Activated B cell treated with CpG ODN at 0.5 μM for 24 hours (primary cell): ENCODE measurements at regions not wholly inside any gene's neighbourhood (a gene's known extent, or its start where the extent isn't known, plus 50 kb on each side); places are given as distances from the start of the nearest gene placed in this dataset.

Experiments used
- ATAC-seq: fragments of 200-7000 bp; cut with Tn5 transposase; one replicate; pipeline ENCODE4 v1.10.0; 2021; ENCODE audit warnings: low read depth, mild to moderate bottlenecking, moderate library complexity
- CTCF ChIA-PET: fragments of 350-600 bp; sonication (Branson Sonifier 250); formaldehyde crosslinking; loops from one replicate; lab custom pipeline; 2021; ENCODE audit warnings: antibody characterized with exemption; lab: Charles Lee
- POLR2A ChIA-PET: fragments of 350-600 bp; sonication (Branson Sonifier 250); formaldehyde crosslinking; loops from one replicate; lab custom pipeline; 2021; ENCODE audit warnings: antibody characterized with exemption; lab: Charles Lee
- DNase-seq: peaks from one replicate; pipeline ENCODE4 v3.0.0; 2022
- H3K27ac Mint-ChIP-seq: one replicate; pipeline ENCODE4 v1.8.0; 2020; ENCODE audit warnings: mixed read lengths
- H3K27me3 Mint-ChIP-seq: one replicate; pipeline ENCODE4 v1.8.0; 2021; ENCODE audit warnings: mixed read lengths
- H3K36me3 Mint-ChIP-seq: one replicate; pipeline ENCODE4 v1.8.0; 2021; ENCODE audit warnings: low read depth, mixed read lengths
- H3K4me1 Mint-ChIP-seq: one replicate; pipeline ENCODE4 v1.8.0; 2021; ENCODE audit warnings: mixed read lengths
- H3K4me3 Mint-ChIP-seq: one replicate; pipeline ENCODE4 v1.8.0; 2020; ENCODE audit warnings: mild to moderate bottlenecking, mixed read lengths
- H3K9me3 Mint-ChIP-seq: one replicate; pipeline ENCODE4 v1.8.0; 2020; ENCODE audit warnings: mixed read lengths
- intact Hi-C: fragments of 100-400 bp; cut with micrococcal nuclease; formaldehyde crosslinking; loops from one replicate; pipeline ENCODE4 v1.15.1; 2024
- TF ChIP-seq, protein P1 (sequence below): fragments of 200-600 bp; IDR thresholded peaks from one replicate; pipeline ENCODE4 v1.8.0; 2022; ENCODE audit warnings: antibody characterized with exemption, mild to moderate bottlenecking

DNA sequence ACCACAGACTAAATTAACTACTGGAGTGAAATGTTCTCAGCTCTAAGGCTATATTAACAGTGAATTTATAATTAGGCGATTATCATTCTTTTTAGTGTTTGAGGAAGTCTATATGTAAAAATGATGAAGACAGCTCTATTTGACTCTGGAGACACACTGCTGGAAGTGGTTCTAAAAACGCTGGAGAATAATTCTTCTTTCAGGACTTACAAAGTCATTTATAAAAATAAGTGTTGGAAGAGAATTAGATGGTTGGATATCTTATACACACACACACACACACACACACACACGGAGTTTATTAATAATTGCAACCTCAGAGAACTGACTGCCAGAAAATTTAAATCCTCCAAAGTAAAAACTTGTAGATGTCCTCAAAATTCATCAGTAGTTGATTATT, 1171.3 kb downstream of the EFNB2 start:
- H3K4me3 Mint-ChIP-seq = no peak overlapping the region
- TF ChIP-seq, protein P1, sequence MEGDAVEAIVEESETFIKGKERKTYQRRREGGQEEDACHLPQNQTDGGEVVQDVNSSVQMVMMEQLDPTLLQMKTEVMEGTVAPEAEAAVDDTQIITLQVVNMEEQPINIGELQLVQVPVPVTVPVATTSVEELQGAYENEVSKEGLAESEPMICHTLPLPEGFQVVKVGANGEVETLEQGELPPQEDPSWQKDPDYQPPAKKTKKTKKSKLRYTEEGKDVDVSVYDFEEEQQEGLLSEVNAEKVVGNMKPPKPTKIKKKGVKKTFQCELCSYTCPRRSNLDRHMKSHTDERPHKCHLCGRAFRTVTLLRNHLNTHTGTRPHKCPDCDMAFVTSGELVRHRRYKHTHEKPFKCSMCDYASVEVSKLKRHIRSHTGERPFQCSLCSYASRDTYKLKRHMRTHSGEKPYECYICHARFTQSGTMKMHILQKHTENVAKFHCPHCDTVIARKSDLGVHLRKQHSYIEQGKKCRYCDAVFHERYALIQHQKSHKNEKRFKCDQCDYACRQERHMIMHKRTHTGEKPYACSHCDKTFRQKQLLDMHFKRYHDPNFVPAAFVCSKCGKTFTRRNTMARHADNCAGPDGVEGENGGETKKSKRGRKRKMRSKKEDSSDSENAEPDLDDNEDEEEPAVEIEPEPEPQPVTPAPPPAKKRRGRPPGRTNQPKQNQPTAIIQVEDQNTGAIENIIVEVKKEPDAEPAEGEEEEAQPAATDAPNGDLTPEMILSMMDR = no peak
- no peaks in the 10 kb centered on the region for H3K36me3 Mint-ChIP-seq
- DNase-seq = no peak
- peaks cover 2% of the 10 kb centered on the region for H3K9me3 Mint-ChIP-seq
- CTCF ChIA-PET = no interaction called here
- no peaks in the 10 kb centered on the region for H3K27me3 Mint-ChIP-seq
- H3K27ac Mint-ChIP-seq = no peak overlapping the region
- no peak for ATAC-seq
- POLR2A ChIA-PET = no interaction called here
- no peaks in the 10 kb centered on the region for H3K4me1 Mint-ChIP-seq
- intact Hi-C loops = no loop called here

DNA sequence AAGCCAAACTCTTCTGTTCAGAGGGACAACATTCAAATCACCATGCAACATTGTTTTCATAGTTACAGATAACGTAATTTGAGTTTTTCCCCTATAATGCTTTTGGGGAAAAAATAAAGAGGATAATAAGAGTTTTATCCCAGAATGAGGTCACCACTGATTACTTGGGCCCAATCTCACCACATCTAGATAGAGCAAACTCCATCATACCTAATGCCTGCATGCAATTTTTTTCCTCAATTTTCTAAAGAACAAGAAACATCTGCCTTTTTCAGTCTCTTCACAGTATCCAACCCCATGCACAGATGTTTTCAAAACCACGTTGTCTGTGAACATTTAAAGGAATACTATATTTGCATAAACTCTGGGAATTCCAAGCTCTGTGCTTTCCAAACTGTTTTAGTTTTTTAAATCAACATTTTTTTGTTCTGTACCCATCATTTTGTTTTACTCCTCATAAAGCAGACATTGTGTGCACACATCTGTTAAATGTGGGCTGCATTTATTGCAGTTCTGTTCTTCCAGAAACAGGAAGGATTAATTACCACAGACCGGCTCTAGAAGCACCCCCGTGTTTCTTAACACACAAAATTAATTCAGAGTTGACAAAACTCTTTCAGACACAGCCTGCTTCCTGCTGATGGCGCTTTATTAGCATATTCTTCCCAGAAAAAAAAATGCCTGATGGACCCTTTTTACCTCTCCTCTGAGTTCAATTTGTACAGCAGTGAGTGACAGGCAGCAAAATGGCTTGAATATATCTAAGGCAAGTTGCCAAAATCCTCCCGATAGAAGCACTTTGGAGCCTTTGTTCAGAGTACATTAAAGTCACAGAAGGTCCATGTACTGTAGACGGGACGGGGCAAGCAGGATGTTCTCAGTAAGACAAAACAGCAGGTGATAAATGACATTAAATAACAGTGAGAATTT, 1171.9 kb downstream of the EFNB2 start:
- no peaks in the 10 kb centered on the region for H3K4me1 Mint-ChIP-seq
- TF ChIP-seq, protein P1 = no peak
- intact Hi-C loops = no loop called here
- H3K36me3 Mint-ChIP-seq = no peaks in the 10 kb centered on the region
- POLR2A ChIA-PET = no interaction called here
- H3K4me3 Mint-ChIP-seq = no peak overlapping the region
- CTCF ChIA-PET = no interaction called here
- H3K27ac Mint-ChIP-seq = no peak overlapping the region
- ATAC-seq = no peak
- peaks cover 2% of the 10 kb centered on the region for H3K9me3 Mint-ChIP-seq
- no peaks in the 10 kb centered on the region for H3K27me3 Mint-ChIP-seq
- DNase-seq = no peak

DNA sequence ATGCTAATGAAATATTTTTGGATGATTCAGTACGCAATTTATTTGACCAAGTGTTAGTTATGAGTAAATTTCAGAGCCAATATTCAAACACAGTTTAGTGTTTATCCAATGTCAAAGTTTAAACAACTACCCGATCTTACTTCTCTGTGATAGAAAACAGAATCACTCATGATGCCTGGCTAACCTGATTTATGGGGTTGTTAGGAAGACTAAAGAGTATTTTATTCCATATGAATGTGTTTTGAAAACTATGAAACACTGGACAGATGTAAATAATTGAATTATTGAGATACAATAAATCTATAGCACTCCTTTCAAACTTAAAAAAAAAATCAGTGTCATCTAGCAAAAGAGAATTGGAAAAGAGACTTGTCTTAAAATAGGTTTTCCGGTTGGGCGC, 1181.8 kb downstream of the EFNB2 start:
- TF ChIP-seq, protein P1 = no peak
- no peaks in the 10 kb centered on the region for H3K27me3 Mint-ChIP-seq
- H3K27ac Mint-ChIP-seq = no peak overlapping the region
- ATAC-seq (no peak), DNase-seq (no peak)
- intact Hi-C loops = no loop called here
- ChIA-PET POLR2A (no interaction called here), CTCF (no interaction called here)
- no peaks in the 10 kb centered on the region for H3K36me3 Mint-ChIP-seq
- no peak overlapping the region for H3K4me3 Mint-ChIP-seq
- no peaks in the 10 kb centered on the region for H3K9me3 Mint-ChIP-seq
- no peaks in the 10 kb centered on the region for H3K4me1 Mint-ChIP-seq

DNA sequence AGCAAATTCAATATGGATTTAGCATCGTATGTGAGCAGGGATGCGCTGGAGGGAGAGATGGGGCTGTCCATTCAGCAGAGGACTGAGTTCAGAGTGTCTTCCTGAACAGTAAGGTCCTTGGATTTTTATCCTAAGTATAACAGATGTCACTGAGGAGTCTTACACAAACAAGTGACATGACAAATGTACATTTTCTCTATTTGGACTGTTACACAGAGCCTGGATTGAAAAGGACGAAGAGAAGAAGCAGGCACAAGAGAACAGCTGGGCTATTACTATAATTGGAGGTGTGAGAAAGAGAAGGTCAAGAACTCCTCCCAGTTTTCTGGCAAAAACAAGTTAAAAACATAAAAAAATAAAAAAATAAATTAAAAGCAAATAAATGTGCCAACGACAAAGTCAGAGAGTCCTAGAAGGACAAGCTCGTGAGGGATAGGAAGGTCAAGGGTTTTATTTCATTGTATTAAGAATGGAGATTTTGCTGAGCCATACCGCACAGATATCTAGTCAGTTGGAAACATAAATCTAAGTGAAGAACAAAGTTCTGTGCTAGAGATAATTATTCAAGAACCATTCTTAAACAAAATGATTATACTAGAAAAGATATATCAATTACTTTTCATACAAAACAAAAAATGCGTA, 1186.3 kb downstream of the EFNB2 start:
- ChIA-PET CTCF (no interaction called here), POLR2A (no interaction called here)
- intact Hi-C loops = no loop called here
- H3K36me3 Mint-ChIP-seq = no peaks in the 10 kb centered on the region
- no peak overlapping the region for H3K4me3 Mint-ChIP-seq
- DNase-seq (no peak), ATAC-seq (no peak)
- H3K4me1 Mint-ChIP-seq = no peaks in the 10 kb centered on the region
- no peaks in the 10 kb centered on the region for H3K9me3 Mint-ChIP-seq
- no peaks in the 10 kb centered on the region for H3K27me3 Mint-ChIP-seq
- no peak overlapping the region for H3K27ac Mint-ChIP-seq
- TF ChIP-seq, protein P1 = no peak

DNA sequence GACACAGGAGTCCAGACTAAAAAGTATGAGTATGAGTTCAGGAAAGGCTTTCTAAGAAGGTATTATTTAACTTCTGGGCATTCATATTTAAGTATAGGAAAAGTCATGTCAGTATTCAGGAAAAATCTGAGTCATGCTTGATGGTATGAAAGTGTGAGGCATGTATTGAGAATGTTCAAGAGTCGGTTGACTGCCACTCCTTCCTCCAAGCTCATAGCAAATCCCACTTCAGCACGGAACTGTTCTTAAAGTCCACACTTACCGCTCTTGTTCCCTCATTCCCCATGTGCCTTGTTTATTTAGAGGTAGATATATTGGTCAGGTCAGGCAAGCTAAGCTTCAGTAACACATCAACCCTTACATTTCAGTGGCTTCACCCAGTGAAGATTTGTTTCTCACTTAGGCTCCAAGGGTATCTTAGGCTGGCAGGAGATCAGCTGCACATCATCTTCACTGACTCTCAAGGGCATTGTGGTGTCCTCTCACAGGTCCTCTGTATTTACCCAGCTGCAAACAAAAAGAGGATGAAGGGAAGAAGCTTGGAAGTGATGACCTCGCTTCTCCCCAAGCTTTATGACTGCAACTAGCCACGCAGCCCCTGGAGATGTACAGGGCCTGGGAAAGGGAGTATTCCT, 1189.2 kb downstream of the EFNB2 start:
- CTCF ChIA-PET = no interaction called here
- Mint-ChIP-seq H3K36me3 (no peaks in the 10 kb centered on the region), H3K9me3 (no peaks in the 10 kb centered on the region), H3K27ac (no peak overlapping the region), H3K4me1 (no peaks in the 10 kb centered on the region), H3K4me3 (no peak overlapping the region), H3K27me3 (no peaks in the 10 kb centered on the region)
- ATAC-seq (no peak), DNase-seq (no peak)
- TF ChIP-seq, protein P1 = no peak
- POLR2A ChIA-PET = no interaction called here
- intact Hi-C loops = no loop called here
